Hepatic stellate cell (primary cell): ENCODE measurements at regions not wholly inside any gene's neighbourhood (a gene's known extent, or its start where the extent isn't known, plus 50 kb on each side); places are given as distances from the start of the nearest gene placed in this dataset.

Experiments used
- DNase-seq: peaks from one replicate; pipeline ENCODE4 v3.0.0; 2011; ENCODE audit warnings: low spot score

- no peak for DNase-seq
These were observed 447.0 kb downstream of the SLC16A7 start for GRCh38 chr12:60042835-60043234.

DNA sequence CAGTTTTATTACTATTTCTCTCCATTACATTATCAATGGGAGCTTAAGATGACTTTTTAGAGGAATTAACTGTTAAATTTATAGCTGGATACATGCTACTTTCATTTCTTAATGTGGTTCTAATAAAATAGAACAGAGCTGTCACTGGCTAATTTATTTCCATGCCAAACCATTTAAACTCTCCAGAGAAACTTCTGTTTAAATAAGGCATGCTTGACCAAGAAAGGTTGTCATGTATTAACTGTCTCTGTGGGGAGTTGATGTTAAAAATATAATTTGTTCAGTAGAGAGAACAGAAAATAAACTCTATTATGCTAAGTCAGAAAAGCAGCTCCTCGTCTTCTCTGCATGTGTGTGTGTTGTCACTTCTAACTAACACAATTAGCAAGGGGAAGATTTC is 447.4 kb downstream of the SLC16A7 start:
- no peak for DNase-seq

DNA sequence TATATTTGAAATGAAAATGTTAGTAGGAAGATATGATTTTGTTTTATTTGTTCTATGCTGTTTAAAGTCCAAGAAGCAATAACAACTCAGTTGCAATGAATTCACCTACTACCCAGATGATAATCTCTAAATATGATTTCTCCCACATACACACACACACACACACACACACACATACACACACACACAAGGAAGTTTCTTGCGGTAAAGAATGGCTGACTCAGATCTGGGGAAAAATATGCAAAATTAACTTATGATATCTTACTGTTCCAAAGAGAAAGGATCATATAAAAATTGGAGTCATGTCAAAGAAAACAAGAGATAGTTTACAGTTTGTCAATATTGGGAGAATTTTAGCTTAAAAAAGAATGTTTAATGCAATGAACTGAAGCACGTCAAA is 456.7 kb downstream of the SLC16A7 start:
- peak; percentile 4 for DNase-seq

- DNase-seq: peak; percentile 4
These were observed 463.4 kb downstream of the SLC16A7 start for GRCh38 chr12:60059180-60059579.

DNA sequence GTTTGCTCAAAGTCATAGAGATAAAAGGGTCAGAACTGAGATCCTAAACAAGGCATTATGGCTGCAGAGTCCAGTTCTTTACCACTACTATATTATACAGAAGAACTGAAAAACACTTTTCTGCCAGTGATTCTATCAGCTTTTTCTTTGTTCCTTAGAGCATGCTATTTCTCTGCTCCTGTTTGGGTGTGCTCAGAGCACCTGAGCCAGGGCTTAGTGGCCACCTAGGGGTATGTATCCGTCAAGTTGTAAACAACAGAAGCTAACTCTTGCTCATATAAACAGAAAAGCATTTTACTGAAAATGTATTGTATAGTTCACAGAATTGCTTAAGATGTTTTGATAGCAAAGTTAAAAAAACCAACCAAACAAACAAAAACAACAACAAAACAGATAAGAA is 470.8 kb downstream of the SLC16A7 start:
- DNase-seq: no peak

DNA sequence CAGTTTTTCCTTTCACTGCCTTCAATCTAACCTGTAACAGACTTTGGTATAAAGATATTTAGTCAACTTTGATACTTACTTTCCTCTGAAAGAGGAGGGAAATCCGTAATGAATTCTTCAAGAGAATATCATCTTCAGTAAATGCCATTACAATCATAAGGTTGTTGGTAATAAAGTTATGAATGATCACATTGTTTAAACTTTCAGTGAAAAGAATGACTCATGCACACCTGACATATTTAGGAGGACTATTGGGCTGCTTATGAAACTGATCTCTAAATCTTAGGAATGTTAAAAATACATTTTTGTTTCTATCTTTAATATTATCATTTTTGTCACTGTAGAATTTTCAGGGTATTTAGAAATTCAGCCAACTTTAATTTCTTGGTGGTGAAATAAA is 474.7 kb downstream of the SLC16A7 start:
- DNase-seq: no peak

GRCh38 chr12:60071759-60072191 is 475.9 kb downstream of the SLC16A7 start:
- no peak for DNase-seq

GRCh38 chr12:60072911-60073310 is 477.1 kb downstream of the SLC16A7 start:
- DNase-seq: peak; percentile 26

DNA sequence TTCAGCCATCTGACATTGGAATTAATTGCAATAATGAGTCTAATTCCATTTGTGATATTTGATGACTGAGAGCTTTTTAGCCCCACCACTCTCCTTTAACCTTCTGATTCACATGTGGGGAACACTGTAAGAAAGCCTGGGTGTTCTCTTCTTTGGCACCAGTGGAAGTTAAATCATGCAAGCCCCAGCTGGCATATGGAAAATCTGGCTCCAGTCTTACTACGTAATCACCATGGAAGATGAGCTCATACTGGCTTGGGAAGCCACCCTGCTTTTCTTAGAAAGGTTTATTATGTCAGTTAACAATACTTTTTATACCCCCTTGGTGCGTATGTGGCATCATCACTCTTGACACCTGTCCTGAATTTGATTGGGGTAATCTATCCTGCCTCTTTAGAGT is 479.3 kb downstream of the SLC16A7 start:
- DNase-seq: no peak

DNA sequence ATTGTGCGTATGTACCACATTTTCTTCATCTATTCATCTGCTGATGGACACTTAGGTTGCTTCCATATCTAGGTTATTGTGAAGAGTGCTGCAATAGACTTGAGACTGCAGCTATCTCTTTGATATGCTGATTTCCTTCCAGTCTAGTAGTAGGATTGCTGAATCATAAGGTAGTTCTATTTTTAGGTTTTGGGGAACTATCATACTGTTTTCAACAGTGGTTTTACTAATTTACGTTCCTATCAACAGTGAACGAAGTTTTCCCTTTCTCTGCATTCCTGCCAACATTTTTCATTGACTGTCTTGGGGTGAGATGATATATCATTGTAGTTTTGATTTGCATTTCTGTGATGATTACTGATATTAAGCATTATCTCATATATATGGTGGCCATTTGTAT is 482.2 kb downstream of the SLC16A7 start:
- DNase-seq: no peak

- DNase-seq: no peak
These were observed 497.6 kb downstream of the SLC16A7 start for GRCh38 chr12:60093428-60093827.

DNA sequence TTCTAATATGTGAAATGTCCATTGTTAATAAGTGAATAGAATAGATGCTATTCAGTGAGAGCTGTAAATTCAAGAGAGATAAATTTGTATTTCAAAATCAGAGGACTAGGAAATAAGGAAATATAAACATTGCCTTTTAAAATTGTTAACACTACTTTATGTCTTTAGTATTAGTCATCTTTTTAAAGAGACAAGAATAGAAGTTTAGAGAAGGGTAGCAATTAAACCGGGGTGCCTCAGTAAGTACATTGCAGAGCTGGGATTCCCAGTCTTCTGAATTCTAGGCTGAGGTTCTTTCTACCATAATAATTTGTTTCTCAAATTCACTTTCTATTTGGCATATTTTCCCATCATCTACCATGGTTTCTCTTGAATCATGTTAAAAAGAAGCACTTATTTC is 498.6 kb downstream of the SLC16A7 start:
- no peak for DNase-seq

- no peak for DNase-seq
These were observed 500.9 kb downstream of the SLC16A7 start for GRCh38 chr12:60096727-60097126.

DNA sequence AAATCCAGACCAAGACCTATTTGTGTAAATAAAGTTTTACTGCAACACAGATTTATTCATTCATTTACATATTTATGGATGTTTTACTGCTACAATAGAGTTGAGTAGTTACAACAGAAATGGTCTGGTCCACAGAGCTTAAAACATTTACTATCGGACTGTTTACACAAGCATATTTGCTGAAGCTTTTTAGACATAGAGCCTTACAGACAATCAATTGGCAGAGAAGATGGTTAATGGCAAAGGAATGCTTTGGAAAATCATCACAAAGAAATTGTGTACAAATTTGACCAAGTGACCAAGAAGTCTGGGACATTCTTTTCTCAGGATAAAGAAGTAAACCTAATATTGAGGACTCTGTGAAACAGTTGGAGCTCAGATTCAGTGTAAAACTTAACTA is 504.3 kb downstream of the SLC16A7 start:
- DNase-seq: no peak

DNA sequence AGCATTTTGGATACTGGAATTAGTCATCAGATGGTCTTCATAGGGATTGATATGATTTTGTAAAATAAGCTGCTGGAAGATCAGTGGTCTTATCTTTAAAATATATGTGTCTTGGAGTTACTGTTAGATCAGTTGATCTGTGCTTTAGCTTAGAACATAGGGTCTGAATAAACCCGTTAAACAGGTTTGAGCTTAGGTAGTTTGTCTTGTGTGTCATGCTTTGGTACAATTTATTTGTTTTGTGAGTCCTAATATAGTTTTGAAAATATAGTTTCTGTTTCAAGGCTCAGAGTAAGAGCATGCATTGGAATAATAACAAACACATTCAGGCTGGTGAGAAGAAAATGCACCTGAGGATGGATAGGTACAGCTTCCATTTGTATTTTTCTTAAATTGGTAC is 505.0 kb downstream of the SLC16A7 start:
- DNase-seq: no peak

DNA sequence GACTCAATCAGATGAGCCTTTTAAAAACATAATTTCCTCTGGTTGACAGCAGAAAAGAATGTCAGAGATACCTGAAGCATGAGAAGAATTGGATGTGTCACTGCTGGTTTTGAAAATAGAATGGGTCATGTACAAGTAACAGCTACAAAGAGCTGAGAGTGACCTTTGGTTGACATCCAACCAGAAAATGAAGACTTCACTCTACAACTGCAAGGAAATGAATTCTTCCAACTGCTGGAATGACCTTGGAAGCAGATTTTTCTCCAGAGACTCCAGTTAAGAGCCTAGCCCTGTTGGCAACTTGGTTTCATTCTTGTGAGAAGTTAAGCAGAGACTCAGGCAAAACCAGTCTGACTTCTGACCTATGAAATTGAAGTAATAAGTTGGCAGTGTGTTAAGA is 505.9 kb downstream of the SLC16A7 start:
- no peak for DNase-seq

DNA sequence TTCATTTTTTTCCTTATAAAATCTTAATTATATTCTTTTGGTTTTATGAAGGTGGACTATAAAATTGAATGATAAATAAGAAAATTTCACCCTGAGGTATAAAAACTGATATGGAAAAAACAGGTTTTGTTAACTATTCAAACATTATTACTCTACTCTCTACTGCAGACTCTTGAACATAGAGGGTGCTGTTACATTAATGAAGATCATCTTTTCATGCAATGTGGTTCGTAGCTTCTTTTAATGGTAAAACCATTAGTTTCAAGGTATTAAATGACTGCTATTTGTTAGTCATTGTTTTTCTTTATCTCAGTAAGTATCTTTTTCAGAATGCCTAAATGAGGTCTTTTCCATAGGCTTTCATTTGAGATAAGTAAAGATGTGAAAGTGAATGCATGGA is 510.4 kb downstream of the SLC16A7 start:
- DNase-seq: no peak

GRCh38 chr12:60107992-60108391 is 512.2 kb downstream of the SLC16A7 start:
- no peak for DNase-seq

DNA sequence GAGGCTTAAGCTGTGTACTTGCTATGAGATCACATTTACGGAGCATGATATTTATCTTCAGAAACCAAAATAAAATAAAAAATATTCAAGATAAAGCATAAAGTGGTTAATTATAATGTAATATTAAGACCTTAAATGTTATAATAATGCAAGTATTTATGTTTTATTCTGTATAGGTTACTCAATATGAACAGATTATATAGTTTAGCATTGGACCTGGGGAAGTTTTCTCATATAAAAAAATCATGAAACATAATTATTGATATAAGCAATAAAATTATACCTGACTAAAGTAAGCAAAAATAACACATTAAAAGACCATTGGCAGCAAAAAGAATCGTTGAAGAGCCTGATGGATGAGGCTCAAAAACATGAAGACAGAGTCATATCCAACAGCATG is 516.2 kb downstream of the SLC16A7 start:
- no peak for DNase-seq

DNA sequence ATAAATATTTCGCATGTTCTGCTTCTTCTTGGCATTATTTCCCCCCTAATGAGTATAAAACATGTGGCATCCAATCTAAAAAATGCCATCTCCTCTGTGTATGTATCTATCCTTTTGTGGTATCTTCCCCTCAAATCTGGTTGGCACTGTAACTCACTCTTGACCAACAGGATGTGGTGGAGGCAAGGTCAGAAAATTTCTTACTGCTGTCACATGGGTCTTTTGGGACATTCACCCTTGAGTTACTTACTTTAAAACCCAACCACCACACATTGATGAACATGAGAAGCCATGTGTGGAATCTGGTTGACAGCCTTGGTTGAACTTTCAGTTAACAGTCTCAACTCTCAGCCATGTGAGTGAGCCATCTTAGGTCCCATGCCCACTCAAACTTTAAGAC is 516.9 kb downstream of the SLC16A7 start:
- no peak for DNase-seq

- no peak for DNase-seq
These were observed 518.3 kb downstream of the SLC16A7 start for GRCh38 chr12:60114169-60114568.

DNA sequence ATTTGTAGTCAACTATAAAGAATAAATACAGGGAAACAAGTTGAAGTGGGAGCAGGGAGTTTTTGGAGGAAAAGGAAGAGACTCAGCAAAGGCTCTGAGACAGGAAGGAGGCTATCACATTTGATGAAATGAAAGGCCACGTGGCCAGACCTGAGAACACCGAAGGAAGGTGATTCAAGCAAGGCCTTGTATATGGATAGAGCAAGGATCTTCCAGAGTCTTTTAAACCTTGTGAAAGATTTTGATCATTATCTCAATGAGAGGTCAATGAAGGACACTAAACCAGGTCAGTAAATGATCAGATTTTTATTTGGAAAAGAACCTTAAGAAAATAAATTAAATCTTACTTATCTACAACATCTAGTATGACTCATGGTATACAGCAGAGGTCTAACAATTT is 523.5 kb downstream of the SLC16A7 start:
- no peak for DNase-seq

- no peak for DNase-seq
These were observed 524.4 kb downstream of the SLC16A7 start for GRCh38 chr12:60120199-60120598.

DNA sequence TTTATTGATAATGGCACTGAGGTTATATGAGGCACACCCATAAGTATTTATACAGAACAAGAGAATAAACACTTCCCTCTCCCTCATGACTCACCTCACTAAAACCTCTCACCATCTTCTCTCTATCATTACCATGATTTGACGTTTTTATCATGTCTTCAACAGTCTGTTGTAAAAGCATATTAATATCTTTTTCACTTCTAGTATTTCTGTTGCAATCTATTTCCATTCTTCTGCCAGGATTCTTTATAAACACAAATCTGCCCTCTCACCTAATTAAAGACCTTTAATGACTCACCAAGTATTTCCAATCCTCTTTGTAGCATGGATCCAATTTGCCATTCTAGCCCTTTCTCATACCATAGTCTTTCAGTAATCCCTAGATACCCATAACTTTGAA is 527.7 kb downstream of the SLC16A7 start:
- no peak for DNase-seq

GRCh38 chr12:60137513-60137912 is 541.7 kb downstream of the SLC16A7 start:
- DNase-seq: no peak
